PFSK-1 (cell line): ENCODE measurements at regions not wholly inside any gene's neighbourhood (a gene's known extent, or its start where the extent isn't known, plus 50 kb on each side); places are given as distances from the start of the nearest gene placed in this dataset.

Experiments
- FOXP2 ChIP-seq: optimal IDR thresholded peaks from 2 replicates; pipeline ENCODE3; 2011; ENCODE audit warnings: borderline replicate concordance, control low read depth, inconsistent platforms; ENCODE audit not compliant: insufficient read depth; ENCODE audit errors: extremely low read length, extremely low read depth
- POLR2AphosphoS5 ChIP-seq: IDR thresholded peaks from 2 replicates; pipeline ENCODE4 v1.6.1; 2012; ENCODE audit warnings: low read depth, mild to moderate bottlenecking, control low read depth, low read length, moderate library complexity
- REST ChIP-seq, 2 experiments: IDR thresholded peaks; 2 replicates each; pipeline versions ENCODE4 v1.6.1 to v1.8.0; 2011 to 2012; ENCODE audit warnings: low read depth in 2 of 2, low read length in 2 of 2, control low read depth in 1 of 2, inconsistent platforms in 1 of 2, mild to moderate bottlenecking in 1 of 2, moderate library complexity in 1 of 2; ENCODE audit not compliant: insufficient read depth in 1 of 2
- SIN3A ChIP-seq: IDR thresholded peaks from 2 replicates; pipeline ENCODE4 v1.6.1; 2012; ENCODE audit warnings: mild to moderate bottlenecking, low read length, moderate library complexity, borderline replicate concordance; ENCODE audit not compliant: insufficient read depth
- TAF1 ChIP-seq: IDR thresholded peaks from 2 replicates; pipeline ENCODE4 v1.6.1; 2012; ENCODE audit warnings: low read length, control low read depth, borderline replicate concordance; ENCODE audit not compliant: insufficient read depth

DNA sequence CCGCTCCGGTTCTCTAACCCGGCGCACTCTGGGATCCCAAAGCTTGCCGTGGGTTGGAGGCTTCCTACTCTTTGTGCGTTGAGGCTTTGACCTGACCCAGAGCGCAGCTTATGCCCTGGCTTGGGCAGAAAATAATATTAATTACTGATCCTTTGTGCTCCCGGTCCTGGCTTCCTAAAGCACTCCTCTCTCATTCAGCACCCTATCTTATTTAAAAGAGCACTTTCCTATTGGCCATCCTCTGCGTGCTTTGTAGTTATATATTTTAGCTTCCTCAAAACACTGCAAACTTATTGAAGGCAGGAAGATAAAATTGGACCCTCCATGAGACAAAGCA is 466.0 kb downstream of the XPNPEP1 start:
- TF ChIP-seq POLR2AphosphoS5, result no peak
- TF ChIP-seq REST (IDR thresholded peaks at IDR 0.05; ENCODE audit: insufficient read depth in 1 of 2, low read depth in 2 of 2, low read length in 2 of 2), result no peak
- TF ChIP-seq TAF1, result no peak
- no peak for TF ChIP-seq FOXP2
- no peak for TF ChIP-seq SIN3A

DNA sequence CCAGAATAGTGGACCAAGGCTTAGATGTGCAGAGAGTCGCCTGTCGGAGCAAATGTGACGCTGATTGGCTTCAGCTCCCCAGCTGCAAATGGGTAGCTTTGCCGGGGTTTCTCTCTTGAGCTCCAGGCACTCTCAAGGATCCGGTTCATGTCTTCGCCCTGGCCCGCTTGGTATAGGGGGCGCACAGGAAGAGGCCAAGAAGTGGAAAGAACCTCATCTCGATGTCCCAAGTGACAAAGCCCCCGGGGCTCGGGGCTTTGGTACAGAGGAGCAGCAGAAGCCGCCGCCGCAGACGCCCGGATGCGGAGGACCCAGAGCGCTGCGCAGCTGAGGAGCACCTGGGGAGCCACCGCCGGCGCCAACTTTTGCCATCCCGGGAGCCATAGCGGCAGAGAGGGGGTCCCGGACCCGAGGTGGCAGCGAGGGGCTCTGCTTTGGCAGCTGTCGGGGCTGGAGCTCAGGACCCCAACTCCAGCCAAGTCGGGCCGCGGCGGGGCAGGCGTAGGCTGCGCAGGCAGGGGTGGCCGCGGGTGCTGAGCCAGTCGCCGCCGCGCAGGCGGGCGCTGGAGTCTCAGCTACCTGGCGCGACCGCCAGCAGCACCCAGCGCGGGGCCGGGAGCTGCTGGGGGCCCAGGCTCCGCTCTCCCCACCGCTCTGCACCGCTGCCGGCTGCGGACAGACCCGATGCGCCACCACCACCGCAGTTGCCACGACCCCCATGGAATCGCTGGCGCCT is 466.6 kb downstream of the XPNPEP1 start:
- no peak for TF ChIP-seq REST (IDR thresholded peaks at IDR 0.05; ENCODE audit: insufficient read depth in 1 of 2, low read depth in 2 of 2, low read length in 2 of 2)
- no peak for TF ChIP-seq FOXP2
- no peak for TF ChIP-seq POLR2AphosphoS5
- no peak for TF ChIP-seq SIN3A

- no peak for TF ChIP-seq FOXP2
- no peak for TF ChIP-seq POLR2AphosphoS5
- no peak for TF ChIP-seq TAF1
Measured at GRCh38 chr10:109454691-109455090, 468.6 kb downstream of the XPNPEP1 start.

GRCh38 chr10:109451879-109452278 is 471.4 kb downstream of the XPNPEP1 start:
- TF ChIP-seq POLR2AphosphoS5, result no peak
- no peak for TF ChIP-seq FOXP2
- no peak for TF ChIP-seq SIN3A
- no peak for TF ChIP-seq REST (IDR thresholded peaks at IDR 0.05; ENCODE audit: insufficient read depth in 1 of 2, low read depth in 2 of 2, low read length in 2 of 2)
- no peak for TF ChIP-seq TAF1

DNA sequence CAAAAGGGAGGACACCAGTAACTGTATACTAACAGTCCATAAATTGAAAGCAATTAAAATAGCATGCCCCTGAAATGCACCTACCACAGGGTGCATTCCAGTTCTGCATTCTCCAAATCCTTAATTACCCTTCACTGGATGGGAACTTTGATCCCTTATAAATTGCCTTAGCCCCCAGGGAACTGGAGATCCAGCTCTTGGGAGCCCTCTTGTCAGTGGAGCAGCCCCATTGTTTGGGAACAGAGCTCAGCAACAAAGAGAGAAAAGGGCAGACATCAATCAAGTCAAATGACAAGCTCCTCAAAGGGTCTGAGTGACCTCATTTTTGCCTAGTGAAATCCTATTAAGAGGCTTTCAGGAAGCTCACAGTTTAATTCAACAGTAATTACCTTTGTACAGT is 472.6 kb downstream of the XPNPEP1 start:
- TF ChIP-seq POLR2AphosphoS5 (no peak), REST (IDR thresholded peaks at IDR 0.05; ENCODE audit: insufficient read depth in 1 of 2, low read depth in 2 of 2, low read length in 2 of 2) (no peak), FOXP2 (no peak), TAF1 (no peak), SIN3A (no peak)
